Suppressor macrophage (primary cell): ENCODE measurements at regions not wholly inside any gene's neighbourhood (a gene's known extent, or its start where the extent isn't known, plus 50 kb on each side); places are given as distances from the start of the nearest gene placed in this dataset.

Experiments
- DNase-seq, 4 experiments: peaks; one replicate each; pipeline ENCODE4 v3.0.0-alpha.2; 2020 to 2022

GRCh38 chr9:78923966-78924659, 627.2 kb downstream of the PSAT1 start:
- no peak for DNase-seq

GRCh38 chr9:78927099-78927940, 630.4 kb downstream of the PSAT1 start:
- no peak for DNase-seq

GRCh38 chr9:78928625-78929405, 631.9 kb downstream of the PSAT1 start:
- DNase-seq: no peak

- no peak for DNase-seq
Measured at GRCh38 chr9:78930281-78930680, 633.4 kb downstream of the PSAT1 start.

GRCh38 chr9:78932849-78933627, 636.1 kb downstream of the PSAT1 start:
- no peak for DNase-seq

GRCh38 chr9:78934880-78935279, 636.9 kb upstream of the TLE4 start:
- DNase-seq: no peak

GRCh38 chr9:78938821-78939220, 632.9 kb upstream of the TLE4 start:
- DNase-seq: no peak

- DNase-seq: no peak
Measured at GRCh38 chr9:78939311-78940065, 632.3 kb upstream of the TLE4 start.

GRCh38 chr9:78940121-78940855, 631.5 kb upstream of the TLE4 start:
- DNase-seq: no peak

GRCh38 chr9:78954286-78954685, 617.5 kb upstream of the TLE4 start:
- no peak for DNase-seq

GRCh38 chr9:78958892-78959291, 612.9 kb upstream of the TLE4 start:
- DNase-seq: peak in 1 of 4 experiments; percentile 2

- no peak for DNase-seq
Measured at GRCh38 chr9:78962156-78962555, 609.6 kb upstream of the TLE4 start.

GRCh38 chr9:78963911-78964310, 607.9 kb upstream of the TLE4 start:
- no peak for DNase-seq

- no peak for DNase-seq
Measured at GRCh38 chr9:78967596-78968217, 604.1 kb upstream of the TLE4 start.

GRCh38 chr9:78970375-78970774, 601.4 kb upstream of the TLE4 start:
- no peak for DNase-seq

- no peak for DNase-seq
Measured at GRCh38 chr9:78971540-78971939, 600.2 kb upstream of the TLE4 start.

GRCh38 chr9:78972303-78972999, 599.3 kb upstream of the TLE4 start:
- DNase-seq: no peak

GRCh38 chr9:78973907-78974306, 597.9 kb upstream of the TLE4 start:
- no peak for DNase-seq

- DNase-seq: no peak
Measured at GRCh38 chr9:78982849-78983248, 588.9 kb upstream of the TLE4 start.
